Urinary bladder (tissue), 3 donors: ENCODE measurements at regions not wholly inside any gene's neighbourhood (a gene's known extent, or its start where the extent isn't known, plus 50 kb on each side); places are given as distances from the start of the nearest gene placed in this dataset.

Source experiments
- DNase-seq: peaks from one replicate; pipeline ENCODE4 v3.0.0-alpha.2; 2015; ENCODE audit errors: extremely low spot score
- H3K27ac ChIP-seq: one replicate; pipeline ENCODE4 v1.5.1; 2013; ENCODE audit warnings: low read depth, mild to moderate bottlenecking, moderate library complexity
- H3K36me3 ChIP-seq: one replicate; pipeline ENCODE4 v1.6.1; 2013; ENCODE audit warnings: mild to moderate bottlenecking, moderate library complexity; ENCODE audit not compliant: insufficient read depth
- H3K4me1 ChIP-seq: one replicate; pipeline ENCODE4 v1.6.1; 2013; ENCODE audit warnings: mild to moderate bottlenecking, moderate library complexity; ENCODE audit not compliant: insufficient read depth
- H3K4me3 ChIP-seq: one replicate; pipeline ENCODE4 v1.5.1; 2013; ENCODE audit warnings: low read depth, low read length
- whole genome bisulfite sequencing: extraction: QIAGEN DNeasy Blood & Tissue Kit; methylation state at CpG from one replicate; pipeline ENCODE4 v1.1.7; 2013; 5-methylcytosine and 5-hydroxymethylcytosine counted together
- donor health status: healthy with polysubstance abuse.
- donor health status: healthy.

DNA sequence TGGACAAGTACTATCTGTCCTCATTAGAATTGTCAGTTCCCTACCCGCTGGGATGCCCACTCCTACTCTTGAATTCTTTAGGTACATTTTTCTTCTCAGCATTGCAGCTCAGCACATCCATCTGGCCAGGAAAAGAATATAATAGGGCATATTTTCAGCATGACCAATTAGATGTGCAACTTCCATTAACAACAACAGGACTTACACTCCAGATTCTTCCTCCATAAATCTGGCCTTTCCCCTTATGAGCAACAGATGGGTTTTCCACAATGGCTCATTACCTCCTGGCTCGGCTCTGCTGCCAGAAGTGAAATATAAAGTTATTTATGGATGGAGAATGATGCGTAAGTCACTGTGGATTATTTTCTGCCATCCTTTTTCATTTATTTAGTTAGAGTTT, 443.8 kb upstream of the TGFBR2 start:
- H3K4me3 ChIP-seq: no peak overlapping the region
- no peak overlapping the region for H3K27ac ChIP-seq
- no peaks in the 10 kb centered on the region for H3K36me3 ChIP-seq
- no peak for DNase-seq
- H3K4me1 ChIP-seq: no peaks in the 10 kb centered on the region
- WGBS: 80% methylated on average over 3 of the region's 3 CpGs

DNA sequence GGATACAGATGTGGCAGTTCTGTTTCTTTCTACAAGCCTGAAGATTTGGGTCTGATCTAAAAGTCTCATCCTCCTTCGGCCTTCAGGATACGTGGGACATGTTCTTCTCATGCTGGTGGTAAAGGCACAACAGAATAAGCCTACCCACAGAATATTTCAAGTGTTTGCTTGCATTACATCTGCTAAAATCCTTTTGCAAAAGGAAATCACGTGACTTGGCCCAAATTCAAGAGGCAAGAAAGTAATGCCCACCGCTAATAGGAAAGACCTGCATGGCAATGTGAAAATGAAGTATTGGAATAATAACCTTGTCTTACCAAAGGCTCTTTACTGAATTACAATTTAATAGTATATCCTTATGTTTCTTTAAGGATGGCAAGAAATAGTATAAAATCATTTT, 439.9 kb upstream of the TGFBR2 start:
- WGBS: 94% methylated on average over 4 of the region's 4 CpGs
- Histone ChIP-seq H3K4me3 (no peak overlapping the region), H3K27ac (no peak overlapping the region), H3K4me1 (no peaks in the 10 kb centered on the region), H3K36me3 (no peaks in the 10 kb centered on the region)
- no peak for DNase-seq

DNA sequence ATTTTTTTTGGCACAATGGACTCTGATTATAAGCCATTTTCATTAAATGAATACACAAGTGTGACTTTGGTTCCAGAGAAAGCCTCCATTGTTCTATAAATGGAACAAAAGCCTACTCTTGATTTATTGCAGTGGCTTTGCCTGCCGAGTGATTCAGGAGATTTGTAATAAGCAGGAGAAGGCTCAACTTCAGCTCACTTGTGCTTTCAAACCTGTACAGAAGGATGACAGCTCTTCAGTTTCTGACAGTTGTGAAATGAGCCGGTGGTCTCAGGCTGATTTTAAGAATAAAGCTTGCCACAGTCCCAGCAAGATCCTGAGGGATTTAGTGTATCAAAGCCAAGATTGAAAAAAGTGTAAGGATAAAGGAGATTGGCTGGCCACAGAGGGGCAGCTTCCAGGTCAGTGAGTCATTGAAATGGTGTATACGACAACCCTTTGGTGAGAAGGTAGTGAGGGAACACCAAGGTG, 438.8 kb upstream of the TGFBR2 start:
- Histone ChIP-seq H3K4me1 (no peaks in the 10 kb centered on the region), H3K36me3 (no peaks in the 10 kb centered on the region), H3K27ac (no peak overlapping the region), H3K4me3 (no peak overlapping the region)
- DNase-seq: no peak
- 44% methylated on average over 3 of the region's 3 CpGs for WGBS

DNA sequence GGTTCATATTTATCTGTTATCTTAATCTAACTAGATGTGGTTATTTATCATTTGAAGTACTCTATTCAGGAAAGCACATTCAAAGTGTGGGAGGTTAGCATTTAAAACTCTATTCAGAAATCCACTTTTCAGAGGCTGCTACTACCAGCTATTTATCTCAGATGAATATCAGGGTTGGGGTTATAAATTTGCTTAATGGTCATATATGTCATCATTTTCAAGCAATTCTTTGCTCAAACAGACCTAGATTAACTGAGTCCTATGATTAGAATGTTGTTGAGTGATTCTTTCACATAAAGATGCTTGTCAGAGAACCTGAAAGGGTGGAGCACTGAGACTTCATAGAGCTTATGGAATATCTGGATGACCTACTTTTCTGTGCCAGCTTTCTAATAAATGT, 436.9 kb upstream of the TGFBR2 start:
- no peak for DNase-seq
- no peaks in the 10 kb centered on the region for H3K36me3 ChIP-seq
- no peak overlapping the region for H3K4me3 ChIP-seq
- H3K4me1 ChIP-seq: no peaks in the 10 kb centered on the region
- no peak overlapping the region for H3K27ac ChIP-seq

DNA sequence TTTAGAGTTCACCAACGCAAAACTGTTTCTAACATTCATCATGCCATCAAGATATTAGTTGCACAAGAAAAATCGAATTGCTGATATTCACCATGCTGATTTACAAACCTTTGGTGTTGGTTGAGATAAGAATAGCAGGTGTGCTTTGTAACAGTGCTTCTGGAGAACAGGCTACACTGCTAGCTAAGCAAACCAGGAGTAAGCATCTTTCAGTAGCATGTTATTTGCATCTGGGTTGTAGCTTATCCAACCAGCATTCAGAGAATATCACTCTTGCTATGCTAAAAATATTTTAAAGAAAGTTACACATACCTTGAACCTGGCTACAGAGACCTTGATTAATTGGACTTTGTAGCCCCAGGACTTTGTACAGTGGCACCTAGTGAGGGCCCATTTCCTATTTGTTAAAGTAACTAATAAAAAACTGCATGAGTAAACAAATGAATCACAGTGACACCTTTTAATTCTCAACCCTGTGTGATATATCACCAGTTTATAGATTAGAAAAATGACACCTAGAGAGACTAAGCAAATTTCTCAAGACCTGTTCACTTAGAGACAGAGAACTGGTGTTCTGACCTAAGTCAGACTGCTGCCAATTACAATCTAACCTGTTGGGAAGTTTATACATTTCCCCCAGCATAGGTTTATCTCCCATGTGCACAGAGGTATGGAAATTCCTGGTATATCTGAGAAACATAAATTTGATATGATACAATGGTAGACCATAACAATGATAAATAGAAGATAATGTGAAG, 435.5 kb upstream of the TGFBR2 start:
- no peaks in the 10 kb centered on the region for H3K36me3 ChIP-seq
- DNase-seq: no peak
- no peak overlapping the region for H3K27ac ChIP-seq
- WGBS: 62% methylated on average over 2 of the region's 2 CpGs
- H3K4me1 ChIP-seq: no peaks in the 10 kb centered on the region
- H3K4me3 ChIP-seq: no peak overlapping the region

DNA sequence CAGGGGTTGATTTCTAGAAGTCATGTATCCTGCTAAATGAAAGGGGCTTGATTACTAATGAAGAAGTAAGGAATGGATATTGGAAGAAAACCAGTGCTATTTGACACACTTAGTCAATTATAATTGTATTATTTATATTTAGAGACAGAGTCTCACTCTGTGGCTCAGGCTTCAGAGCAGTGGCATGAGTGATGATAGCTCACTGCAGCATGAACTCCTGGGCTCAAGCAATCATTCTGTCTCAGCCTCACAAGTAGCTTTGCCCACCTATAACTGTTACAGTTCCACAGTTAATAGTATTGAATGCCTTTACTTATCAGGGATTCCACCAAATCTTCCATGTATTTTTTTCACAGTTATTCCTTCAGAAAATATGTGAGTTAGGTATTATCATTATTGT, 432.0 kb upstream of the TGFBR2 start:
- Histone ChIP-seq H3K36me3 (no peaks in the 10 kb centered on the region), H3K27ac (no peak overlapping the region), H3K4me1 (no peaks in the 10 kb centered on the region), H3K4me3 (no peak overlapping the region)
- no peak for DNase-seq

DNA sequence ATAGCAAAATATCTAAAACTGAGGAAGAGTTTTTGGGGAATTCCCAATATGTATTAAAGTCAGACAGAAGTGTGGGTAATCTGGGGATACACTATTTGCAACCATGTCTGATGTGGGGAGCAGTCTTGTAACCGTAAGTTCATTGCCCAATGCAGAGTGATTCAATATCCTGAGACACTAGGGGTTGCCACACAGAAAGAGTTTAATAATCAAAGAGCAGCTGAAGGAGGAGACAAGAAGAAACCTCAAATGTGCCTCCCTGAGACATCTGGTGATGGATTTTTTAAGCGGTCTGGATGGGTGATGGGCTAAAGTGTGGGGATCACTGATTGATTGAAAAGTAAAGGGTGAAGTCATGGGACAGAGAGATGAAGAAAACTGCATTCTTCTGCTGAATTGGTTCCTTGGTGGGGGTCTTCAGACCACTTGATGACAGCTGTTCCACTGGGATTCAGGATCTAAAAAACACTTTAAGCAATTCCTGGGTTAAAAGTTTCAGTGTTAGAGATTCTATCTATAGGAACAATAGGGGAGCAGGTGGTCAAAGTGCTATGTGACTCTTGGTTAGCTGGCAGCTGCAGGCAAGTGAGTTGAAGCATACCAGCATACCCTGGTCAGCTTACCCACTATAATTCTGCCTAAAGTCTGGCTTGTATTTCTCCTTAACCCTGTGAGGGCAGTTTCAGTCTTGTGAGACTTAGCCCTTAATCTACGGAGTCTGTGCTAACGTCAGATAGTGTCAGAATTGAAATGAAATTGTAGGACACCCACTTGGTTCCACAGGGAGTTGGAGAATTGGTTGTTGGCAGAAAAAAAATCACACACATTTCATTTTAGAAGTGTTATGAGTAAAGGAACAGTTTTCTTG, 425.9 kb upstream of the TGFBR2 start:
- H3K4me3 ChIP-seq: no peak overlapping the region
- H3K4me1 ChIP-seq: no peaks in the 10 kb centered on the region
- no peak for DNase-seq
- WGBS: 77% methylated on average over 4 of the region's 4 CpGs
- no peak overlapping the region for H3K27ac ChIP-seq
- H3K36me3 ChIP-seq: no peaks in the 10 kb centered on the region

DNA sequence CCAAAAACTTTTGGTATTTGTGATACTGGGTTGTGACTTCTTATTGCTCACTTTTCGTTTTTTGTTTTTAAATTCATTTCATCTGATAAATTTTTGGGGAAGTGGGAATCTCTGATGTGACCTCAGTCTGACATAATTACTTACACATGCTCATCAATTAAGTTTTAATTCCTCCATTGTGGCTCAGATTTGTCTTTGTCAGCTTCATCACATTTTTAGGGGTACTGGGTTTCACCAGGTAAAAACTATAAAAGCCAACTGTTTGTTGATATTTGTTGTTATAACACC, 425.3 kb upstream of the TGFBR2 start:
- no peak overlapping the region for H3K4me3 ChIP-seq
- no peaks in the 10 kb centered on the region for H3K4me1 ChIP-seq
- WGBS: 51% methylated on average over 1 of the region's 1 CpG
- no peak for DNase-seq
- H3K36me3 ChIP-seq: no peaks in the 10 kb centered on the region
- H3K27ac ChIP-seq: no peak overlapping the region

DNA sequence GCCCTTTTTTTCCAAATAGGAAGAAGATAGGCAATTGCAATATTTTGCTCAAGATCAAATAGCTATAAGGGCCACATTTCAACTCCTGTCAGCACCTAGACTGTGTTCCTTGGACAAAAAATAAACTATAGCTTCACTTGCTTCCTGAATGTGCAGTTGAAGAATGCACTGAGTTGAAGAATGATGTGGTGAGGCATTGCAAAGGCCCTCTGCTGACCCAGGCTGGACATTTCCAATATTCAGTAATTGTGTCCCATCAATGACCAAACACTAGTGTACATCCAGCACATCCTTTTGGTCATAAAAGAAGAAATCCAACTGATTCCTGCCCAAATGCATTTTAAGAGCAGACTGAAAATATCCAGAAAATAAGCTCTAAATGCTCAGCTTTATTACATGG, 424.8 kb upstream of the TGFBR2 start:
- Histone ChIP-seq H3K4me3 (no peak overlapping the region), H3K27ac (no peak overlapping the region), H3K36me3 (no peaks in the 10 kb centered on the region), H3K4me1 (no peaks in the 10 kb centered on the region)
- DNase-seq: no peak

DNA sequence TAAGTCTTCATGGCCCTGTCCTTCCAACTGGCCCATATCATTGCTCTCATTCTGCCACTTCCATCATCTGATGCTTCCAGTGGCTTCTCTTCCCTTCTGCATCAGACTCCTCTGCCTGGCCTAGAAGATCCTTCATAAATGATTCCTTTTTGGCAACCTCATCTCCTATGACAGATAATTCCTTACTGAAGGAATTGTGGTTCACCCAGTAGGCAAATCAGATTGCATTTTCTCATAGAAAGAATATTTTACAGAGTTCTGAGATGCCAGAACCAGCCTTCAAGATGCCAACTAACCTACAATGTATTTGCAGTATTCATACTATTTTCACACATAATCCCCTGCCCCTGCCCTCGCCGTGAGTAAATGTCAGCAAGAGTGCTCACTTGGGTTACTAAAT, 423.0 kb upstream of the TGFBR2 start:
- Histone ChIP-seq H3K36me3 (no peaks in the 10 kb centered on the region), H3K4me3 (no peak overlapping the region), H3K27ac (no peak overlapping the region), H3K4me1 (no peaks in the 10 kb centered on the region)
- WGBS: 91% methylated on average over 2 of the region's 2 CpGs
- no peak for DNase-seq

DNA sequence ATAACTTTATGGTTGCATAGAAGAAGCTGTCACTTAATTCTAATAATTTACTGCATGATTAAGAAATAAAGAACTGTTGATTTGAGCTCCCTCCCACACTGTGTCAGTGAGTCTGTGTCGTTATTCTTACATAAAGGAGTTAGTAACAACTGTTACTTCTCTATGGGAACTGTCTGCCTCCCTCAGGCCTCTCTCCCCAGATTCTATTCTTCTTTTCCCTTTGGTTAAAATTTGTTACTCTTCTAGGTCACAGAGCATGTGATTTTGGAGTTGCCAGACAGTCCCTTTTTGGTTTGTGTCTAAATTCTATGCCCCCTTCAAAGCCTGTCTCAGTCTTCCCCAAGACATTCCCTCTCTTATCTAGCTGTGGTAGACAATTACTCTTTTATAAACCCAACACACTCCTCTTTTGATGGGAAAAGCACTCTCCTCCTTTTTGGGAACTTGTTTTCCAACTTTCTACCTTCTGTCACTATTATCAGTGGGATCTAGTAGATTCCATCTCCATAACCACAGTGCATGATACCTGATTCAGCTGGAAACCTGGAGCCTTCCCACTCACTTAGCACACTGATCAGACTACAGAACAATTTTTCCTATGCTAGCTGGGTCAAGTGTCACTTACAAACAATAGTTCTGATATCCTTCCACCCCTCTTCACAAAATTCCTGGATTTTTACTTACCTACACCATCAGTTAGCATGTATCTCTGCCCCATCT, 422.1 kb upstream of the TGFBR2 start:
- Histone ChIP-seq H3K4me3 (no peak overlapping the region), H3K27ac (no peak overlapping the region), H3K36me3 (no peaks in the 10 kb centered on the region), H3K4me1 (no peaks in the 10 kb centered on the region)
- 79% methylated on average over 1 of the region's 1 CpG for WGBS
- DNase-seq: no peak

DNA sequence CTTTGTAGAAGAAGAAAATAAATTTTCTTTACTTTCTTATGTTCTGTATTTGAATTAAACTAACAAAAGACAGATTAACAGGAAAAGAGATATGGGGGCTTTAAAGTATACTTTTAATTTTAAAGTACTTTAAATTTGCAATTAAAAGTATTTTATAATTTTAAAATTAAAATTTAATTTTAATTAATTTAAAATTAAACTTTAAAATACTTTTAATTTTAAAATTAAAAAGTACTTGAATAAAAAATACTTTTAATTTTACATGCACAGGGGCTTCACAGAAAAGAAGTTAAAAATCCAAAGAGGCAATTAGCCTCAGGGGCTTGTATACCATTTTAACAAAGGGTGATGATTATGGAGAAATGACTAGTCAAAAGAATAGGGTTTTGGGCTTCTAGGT, 420.5 kb upstream of the TGFBR2 start:
- no peaks in the 10 kb centered on the region for H3K36me3 ChIP-seq
- H3K4me3 ChIP-seq: no peak overlapping the region
- no peak overlapping the region for H3K27ac ChIP-seq
- DNase-seq: no peak
- H3K4me1 ChIP-seq: no peaks in the 10 kb centered on the region

DNA sequence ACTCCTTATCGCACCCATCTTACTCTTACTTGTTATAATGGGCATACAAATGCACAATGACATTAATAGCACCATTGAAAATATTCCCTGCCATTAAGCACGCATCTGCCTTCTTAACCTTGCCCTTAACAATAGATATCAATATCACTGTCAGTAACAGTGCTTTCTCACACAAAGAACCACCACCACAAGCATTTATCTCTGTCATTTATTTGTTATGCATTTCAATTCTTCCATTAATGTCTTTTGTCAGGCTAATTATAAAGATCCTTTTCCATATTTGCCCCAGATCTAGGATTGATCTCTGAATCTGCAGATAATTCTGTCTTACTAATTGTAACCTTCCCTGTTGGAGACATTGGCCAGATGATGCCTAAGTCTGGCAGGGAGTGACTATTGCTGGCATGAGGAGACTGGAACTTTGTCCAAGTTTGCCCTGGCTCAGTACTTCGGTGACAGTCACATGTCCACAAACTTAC, 419.6 kb upstream of the TGFBR2 start:
- DNase-seq: no peak
- H3K36me3 ChIP-seq: no peaks in the 10 kb centered on the region
- no peak overlapping the region for H3K27ac ChIP-seq
- H3K4me1 ChIP-seq: no peaks in the 10 kb centered on the region
- 40% methylated on average over 3 of the region's 3 CpGs for WGBS
- no peak overlapping the region for H3K4me3 ChIP-seq

DNA sequence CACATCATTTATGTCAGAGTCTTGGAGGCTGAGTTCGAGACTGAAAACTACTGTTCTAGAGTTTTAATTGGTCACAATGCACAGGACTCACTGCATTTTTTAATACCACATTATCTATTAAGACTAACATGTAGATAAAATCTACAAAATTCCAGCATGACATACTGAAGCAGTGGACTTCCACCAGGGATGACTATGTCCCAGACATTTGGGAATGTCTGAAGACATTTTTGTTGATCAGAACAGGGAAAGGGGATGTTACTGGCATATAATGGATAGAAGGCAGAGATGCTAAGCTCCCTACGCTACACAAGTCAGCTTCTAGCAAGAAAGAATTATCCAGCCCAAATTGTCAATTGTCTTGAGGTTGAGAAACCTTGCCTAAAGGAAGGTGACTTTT, 419.0 kb upstream of the TGFBR2 start:
- WGBS: 94% methylated on average over 2 of the region's 2 CpGs
- H3K27ac ChIP-seq: no peak overlapping the region

More for the DNA sequence above, 419.0 kb upstream of the TGFBR2 start:
- no peaks in the 10 kb centered on the region for H3K36me3 ChIP-seq
- H3K4me1 ChIP-seq: no peaks in the 10 kb centered on the region
- DNase-seq: no peak
- H3K4me3 ChIP-seq: no peak overlapping the region
